Activated CD4-positive, CD25-positive, alpha-beta regulatory T cell treated with anti-CD3 and anti-CD28 coated beads, Interleukin-2, amount 50 U/mL, for 24 hours (primary cell): ENCODE measurements at regions not wholly inside any gene's neighbourhood (a gene's known extent, or its start where the extent isn't known, plus 50 kb on each side); places are given as distances from the start of the nearest gene placed in this dataset.
"Not testable (repeated sequence)": the region's sequence is repeated elsewhere in the genome, so short reads cannot be mapped to it uniquely, and the experiment has no call there.

ENCODE experiments used
- ATAC-seq, 2 donors: fragments of 150-1000 bp; cut with Tn5 transposase; one replicate each; pipeline ENCODE4 v1.10.0; 2021; ENCODE audit warnings: mild to moderate bottlenecking in 1 of 2, moderate library complexity in 1 of 2

GRCh38 chr2:19646987-19647386, 254.8 kb downstream of the TTC32 start:
- no peak for ATAC-seq

GRCh38 chr2:19644763-19645162, 257.0 kb downstream of the TTC32 start:
- ATAC-seq, result no peak

DNA sequence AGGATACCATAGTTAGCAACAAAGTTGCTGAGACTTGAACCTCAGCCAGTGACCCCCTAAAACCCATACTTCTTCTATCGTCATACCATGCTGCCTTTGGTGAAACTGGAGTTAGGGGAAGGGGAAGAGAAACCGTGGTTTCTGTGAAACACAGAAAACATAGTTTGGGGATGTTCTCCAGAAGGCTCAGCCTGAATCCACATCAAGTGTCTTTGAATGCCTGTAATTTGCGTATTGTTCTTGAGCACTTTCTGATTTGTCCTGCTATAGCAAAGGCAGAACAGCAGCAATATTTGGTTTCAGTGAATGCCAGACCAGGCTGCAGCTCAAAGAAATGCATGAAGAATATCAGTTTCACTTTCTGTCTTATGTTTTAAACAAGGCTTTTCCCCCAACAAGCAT, 258.7 kb downstream of the TTC32 start:
- ATAC-seq, result no peak

DNA sequence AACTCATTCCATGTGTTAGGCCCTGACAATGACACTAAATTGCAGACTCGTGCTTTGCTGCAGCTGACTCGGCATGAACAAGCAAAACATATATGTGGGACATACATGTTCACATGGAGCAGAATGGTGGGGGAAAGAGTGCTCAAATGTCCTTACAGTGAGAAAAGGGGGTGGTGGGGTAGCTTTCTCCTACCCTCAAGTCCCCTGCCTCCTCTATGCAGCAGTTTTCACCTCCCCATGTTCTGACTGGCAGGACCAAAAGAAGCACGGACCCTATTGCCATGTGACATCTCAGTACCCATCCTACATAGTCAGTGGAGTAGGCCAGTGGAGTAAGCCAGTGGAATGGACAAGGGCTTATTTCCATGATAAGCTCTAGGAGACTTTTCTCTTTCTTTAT, 259.3 kb downstream of the TTC32 start:
- no peak for ATAC-seq

DNA sequence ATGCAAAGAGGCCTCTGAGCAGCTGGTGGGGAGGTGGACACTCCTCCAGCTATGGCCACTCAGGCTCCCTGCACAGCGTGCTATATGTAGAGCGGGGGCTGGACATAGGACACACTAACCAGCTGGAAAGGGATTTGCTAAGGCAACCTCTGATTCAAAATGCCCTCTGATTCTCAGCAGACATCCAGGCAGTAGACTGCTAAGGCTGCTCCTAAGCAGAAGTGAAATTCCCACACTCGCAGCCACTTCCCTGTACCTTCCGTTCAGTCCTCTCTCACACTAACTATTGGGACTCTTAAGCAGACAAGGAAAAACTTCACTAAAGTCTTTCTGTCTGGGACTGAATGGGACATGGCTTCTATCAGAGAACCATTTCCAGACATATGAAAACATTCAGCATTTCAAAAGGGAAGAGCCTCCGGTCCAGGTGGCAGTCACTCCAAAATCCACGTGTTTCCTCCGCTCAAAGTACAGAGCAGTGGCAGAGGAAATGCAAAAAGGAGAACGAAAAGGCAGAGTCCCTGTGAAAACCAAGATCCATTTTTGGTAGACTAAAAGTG, 265.8 kb downstream of the TTC32 start:
- no peak for ATAC-seq

- no peak for ATAC-seq
Measured at GRCh38 chr2:19632403-19632991, 269.3 kb downstream of the TTC32 start.

DNA sequence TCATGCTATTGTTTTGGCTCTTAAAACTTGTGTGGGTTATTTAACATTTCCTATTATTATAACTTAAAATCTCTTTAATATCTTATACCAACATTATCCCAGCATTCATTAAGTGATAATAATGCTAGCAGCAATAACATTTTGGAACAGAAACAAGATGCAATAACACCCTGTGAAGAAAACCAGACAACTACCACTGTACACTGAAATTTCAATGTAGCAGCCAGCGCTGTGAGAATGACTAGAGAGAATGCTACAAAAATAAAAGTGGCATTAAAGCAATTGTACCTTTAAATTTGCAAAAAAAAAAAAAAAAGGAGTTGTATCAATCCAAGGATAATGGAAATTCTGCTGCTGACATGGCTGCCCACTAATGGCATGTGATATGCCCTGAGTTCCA, 269.9 kb downstream of the TTC32 start:
- ATAC-seq, result no peak

- ATAC-seq, result no peak
Measured at GRCh38 chr2:19630921-19631320, 270.9 kb downstream of the TTC32 start.

- no peak for ATAC-seq
Measured at GRCh38 chr2:19627359-19627758, 268.9 kb upstream of the OSR1 start.

DNA sequence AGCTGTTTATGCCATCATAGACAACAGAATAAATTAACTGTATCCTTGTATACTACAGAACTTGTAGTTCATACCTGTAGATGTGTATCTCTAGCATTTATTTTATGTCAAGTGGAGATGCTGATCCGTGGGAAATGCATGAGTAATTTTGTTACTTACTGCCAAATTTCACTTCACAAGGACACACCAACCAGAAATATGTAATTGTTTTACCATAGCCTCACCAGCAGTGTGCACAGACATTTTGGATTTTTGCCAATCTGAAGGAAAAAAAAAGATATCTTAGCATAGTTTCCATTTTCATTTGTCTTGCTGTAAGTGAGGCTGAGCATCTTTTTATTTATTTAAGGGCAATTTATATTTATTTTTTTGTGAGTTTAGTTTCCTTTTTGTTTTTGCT, 265.1 kb upstream of the OSR1 start:
- ATAC-seq, result no peak

DNA sequence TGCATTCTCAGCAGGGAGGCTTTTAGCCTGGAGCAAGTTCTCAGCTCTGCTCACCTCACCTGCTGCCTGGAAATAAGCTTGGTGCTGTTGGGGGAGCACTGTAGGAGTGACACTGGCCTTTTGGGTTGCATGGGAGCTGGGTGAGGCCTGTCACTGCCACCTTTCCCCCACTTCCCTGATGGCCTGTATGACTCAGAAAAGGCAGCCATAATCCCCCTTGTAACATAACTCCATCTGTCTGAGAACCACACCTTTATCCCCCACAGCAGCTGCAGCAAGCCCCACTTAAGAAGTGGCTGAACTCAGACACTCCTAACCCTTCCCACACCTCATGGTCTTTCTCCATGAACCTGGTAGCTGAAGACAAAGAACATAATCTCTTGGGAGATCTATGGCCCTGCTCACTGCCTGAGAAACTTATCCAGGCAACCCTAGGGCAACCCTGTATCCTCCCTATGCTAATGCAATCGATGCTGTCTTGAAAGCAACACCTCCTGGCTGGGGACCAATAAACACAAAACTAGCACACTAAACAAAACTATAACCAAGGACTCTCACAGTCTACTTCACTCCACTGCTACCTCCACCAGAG, 258.9 kb upstream of the OSR1 start:
- ATAC-seq, result no peak

DNA sequence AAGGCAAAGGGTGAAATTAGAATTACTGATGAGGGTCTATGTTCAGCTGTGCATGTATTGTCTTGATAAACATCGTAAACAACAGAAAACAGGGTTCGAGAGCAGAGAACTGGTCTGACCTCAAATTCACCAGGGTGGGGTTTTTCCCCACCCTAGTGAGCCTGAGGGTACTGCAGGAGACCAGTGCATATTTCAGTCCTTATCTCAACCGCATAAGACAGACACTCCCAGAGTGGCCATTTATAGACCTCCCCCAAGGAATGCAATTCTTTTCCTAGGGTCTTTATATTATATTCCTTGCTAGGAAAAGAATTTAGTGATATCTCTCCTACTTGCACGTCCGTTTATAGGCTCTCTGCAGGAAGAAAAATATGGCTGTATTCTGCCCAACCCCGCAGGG, 257.0 kb upstream of the OSR1 start:
- ATAC-seq, result not testable (repeated sequence)

- no peak for ATAC-seq
Measured at GRCh38 chr2:19614066-19614465, 255.6 kb upstream of the OSR1 start.

DNA sequence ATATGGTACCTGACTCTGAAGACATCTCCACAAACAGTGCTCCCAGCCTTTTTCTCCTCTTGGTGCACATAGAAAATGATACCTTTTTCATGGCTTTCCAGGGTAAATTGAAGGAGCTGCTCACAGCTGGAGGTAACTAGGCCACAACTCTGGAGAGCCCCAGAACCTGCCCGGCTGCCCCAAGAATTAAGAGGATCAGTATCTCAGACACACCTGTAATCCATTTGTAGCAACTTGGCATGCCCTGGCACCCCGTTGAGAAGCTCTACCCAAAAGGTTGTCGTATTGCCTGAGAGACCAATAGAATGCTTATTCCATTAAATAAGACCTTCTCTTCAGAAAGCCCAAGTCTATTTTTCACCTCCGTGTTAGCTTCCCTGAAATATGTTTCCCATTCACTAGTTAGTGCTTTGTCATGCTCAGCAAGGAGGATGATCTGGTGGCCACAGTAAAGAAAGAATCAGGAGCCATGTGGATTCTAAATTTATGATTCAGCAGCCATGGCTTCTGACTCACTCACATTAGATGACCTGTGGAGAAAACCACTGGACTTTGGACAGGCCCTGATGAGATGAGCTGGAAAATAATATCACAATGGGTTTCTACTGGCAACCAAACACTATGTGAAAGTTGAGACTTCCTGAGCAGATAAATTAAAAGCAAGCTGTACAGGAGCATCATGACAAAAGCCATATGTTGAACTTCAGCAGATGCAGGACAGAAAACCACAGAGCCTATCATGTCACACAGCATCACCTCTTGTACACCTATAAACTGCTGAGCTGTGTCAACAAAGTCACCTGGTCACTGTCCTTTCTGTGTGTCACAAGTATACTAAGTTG, 253.3 kb upstream of the OSR1 start:
- no peak for ATAC-seq

GRCh38 chr2:19609266-19609665, 250.8 kb upstream of the OSR1 start:
- no peak for ATAC-seq

GRCh38 chr2:19607931-19608771, 249.7 kb upstream of the OSR1 start:
- no peak for ATAC-seq

DNA sequence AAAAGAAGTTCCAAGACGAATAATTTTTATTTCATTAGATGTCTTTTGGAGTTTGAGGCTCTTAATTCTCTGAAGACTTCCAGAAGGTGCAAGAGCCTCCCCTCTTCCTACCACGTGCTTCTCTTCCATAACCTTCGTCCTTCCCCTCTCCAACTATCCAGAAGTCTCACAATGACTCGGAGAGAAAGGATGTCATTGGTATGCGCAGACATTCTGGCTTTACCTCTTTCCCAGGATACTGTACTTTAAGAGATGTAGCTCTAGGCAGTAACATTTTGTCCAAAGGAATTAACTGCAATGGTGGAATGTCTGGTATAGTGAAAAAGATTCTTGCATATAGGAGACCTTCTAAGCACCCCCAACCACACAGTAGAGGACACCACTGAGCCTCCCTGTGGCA, 249.0 kb upstream of the OSR1 start:
- no peak for ATAC-seq

DNA sequence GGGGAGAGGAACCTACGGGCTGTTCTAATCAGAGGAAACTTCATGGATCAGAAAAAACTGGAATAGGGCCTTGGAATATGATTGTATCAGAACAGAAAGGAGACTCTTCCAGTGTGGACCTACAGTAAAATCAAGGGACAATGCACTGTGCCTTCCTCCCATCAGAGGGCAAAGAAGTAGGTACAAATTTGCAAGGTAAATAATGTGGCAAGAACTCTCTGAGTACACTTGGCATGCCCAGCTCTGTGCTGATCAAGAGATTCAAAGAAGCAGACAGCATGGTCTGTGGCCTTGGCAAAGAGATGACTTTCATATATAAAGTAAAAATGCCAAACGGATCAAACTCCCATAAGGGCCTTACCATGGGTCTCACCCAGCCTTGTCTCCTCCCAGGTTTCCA, 242.6 kb upstream of the OSR1 start:
- ATAC-seq, result no peak

DNA sequence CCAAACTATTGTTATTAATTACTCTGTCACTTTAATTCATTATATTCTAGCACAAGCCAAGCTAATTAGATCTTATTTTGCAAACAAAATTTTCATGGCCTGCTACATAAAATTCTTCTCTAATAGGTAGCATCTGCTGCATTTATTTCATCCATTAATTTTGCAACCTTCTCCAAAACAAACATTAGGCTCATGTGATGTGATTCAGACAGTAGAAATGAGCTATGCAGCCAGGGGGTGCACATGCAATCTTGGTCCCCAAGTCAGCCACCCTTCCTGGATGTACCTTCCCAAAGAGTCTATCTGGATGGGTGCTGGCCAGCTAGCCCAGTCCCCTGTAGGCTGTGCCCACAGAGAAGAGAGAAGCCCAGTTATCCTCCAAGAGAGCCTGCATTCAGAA, 242.1 kb upstream of the OSR1 start:
- ATAC-seq, result no peak

DNA sequence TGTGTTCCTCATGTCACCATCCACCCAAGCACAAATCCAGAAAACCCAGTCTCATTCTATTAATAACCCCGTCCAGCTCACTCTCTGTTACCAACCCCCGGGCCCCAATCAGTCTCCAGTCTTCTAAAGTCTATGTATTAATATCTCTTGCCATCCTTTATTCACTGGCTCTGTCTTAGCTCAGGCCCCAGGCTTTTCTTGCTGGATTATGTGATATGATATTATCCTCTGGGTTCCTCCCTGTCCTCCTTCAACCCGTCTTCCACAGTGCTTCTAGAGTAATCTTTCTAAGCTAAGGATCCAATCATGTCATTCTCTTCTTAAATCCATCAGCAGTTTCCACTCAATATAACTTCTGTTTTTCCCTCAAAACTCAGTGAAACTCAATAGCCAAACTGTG, 240.5 kb upstream of the OSR1 start:
- no peak for ATAC-seq

DNA sequence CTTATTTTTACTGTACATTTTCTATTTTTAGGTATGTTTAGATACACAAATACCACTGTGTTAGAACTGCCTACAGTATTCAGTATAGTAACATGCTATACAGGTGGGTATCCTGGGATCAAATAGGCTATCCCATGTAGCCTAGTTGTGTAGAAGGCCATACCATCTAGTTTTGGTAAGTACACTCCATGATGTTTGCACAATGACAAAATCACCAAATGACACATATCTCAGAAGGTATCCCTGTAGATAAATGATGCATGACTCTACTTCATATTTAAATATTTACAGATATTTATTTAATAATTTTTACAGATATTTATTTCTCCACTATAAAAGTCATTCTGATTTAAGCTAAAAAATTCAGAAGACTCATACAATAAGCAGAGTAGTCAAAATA, 233.8 kb upstream of the OSR1 start:
- no peak for ATAC-seq

DNA sequence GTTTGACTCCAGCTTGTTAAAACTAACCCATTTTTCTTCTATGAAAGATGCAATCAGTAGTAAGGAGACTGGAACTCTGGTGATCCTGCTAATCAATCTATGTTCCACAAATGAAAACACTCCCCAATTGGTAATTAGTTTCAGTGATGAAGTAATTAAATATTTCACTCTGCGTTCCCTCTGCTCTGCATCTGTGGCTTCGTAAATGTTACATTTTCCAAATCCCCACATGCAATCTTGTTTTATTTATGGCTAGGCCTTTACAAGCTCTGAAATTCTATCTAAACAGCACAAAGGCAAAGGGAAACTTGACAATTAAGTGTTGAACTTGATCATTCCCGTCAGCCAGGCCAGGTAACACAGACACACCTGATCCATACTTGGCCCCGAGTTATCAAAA, 231.4 kb upstream of the OSR1 start:
- no peak for ATAC-seq

GRCh38 chr2:19580830-19581229, 222.4 kb upstream of the OSR1 start:
- ATAC-seq, result no peak
